SH-SY5Y (cell line): ENCODE measurements at regions not wholly inside any gene's neighbourhood (a gene's known extent, or its start where the extent isn't known, plus 50 kb on each side); places are given as distances from the start of the nearest gene placed in this dataset.

ENCODE experiments used
- GATA2 ChIP-seq: IDR thresholded peaks from 2 replicates; pipeline ENCODE4 v1.6.1; 2011; ENCODE audit warnings: mild to moderate bottlenecking, low read depth, low read length
- GATA3 ChIP-seq: IDR thresholded peaks from 2 replicates; pipeline ENCODE4 v1.6.1; 2011; ENCODE audit warnings: low read depth, mild to moderate bottlenecking, low read length, moderate library complexity

DNA sequence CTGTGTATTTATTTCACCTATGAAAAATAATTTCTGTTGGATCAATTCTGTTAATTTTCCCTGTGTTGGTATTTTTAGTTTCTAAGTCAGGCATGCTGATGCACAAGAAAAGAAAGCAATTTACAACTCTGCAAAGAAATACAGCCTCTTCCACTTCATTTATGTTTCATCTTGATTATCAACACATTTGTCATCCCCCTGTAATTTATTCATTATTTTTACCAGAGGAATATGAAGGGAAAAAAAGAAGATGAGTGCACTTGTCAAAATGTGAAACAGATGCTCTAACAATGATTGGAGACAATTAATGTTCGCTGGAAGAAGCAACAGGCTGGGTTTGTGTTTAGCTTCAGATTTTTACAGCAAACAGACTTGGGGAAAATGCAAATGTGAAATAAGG, 958.5 kb upstream of the SEL1L start:
- TF ChIP-seq GATA2 (no peak), GATA3 (no peak)
